ENCODE measurements at regions not wholly inside any gene's neighbourhood (a gene's known extent, or its start where the extent isn't known, plus 50 kb on each side); places are given as distances from the start of the nearest gene placed in this dataset.
A peak's percentile ranks its signal among the peaks of the same experiment; 100 is the strongest.

GRCh38 chr13:40061466-40062450 lies 406.3 kb downstream of the COG6 start:
- POLR2A ChIA-PET: no interaction called here
- TF ChIP-seq, protein P1, sequence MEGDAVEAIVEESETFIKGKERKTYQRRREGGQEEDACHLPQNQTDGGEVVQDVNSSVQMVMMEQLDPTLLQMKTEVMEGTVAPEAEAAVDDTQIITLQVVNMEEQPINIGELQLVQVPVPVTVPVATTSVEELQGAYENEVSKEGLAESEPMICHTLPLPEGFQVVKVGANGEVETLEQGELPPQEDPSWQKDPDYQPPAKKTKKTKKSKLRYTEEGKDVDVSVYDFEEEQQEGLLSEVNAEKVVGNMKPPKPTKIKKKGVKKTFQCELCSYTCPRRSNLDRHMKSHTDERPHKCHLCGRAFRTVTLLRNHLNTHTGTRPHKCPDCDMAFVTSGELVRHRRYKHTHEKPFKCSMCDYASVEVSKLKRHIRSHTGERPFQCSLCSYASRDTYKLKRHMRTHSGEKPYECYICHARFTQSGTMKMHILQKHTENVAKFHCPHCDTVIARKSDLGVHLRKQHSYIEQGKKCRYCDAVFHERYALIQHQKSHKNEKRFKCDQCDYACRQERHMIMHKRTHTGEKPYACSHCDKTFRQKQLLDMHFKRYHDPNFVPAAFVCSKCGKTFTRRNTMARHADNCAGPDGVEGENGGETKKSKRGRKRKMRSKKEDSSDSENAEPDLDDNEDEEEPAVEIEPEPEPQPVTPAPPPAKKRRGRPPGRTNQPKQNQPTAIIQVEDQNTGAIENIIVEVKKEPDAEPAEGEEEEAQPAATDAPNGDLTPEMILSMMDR (IDR thresholded peaks at IDR 0.05; ENCODE audit: insufficient read depth, low read depth, low read length): no peak

GRCh38 chr13:40063278-40063698 lies 407.8 kb downstream of the COG6 start:
- Histone ChIP-seq H3K27me3 (ENCODE audit: control insufficient read depth, insufficient read depth, low read length) (no peaks in the 10 kb centered on the region), H3K4me3 (ENCODE audit: low read depth, low read length) (no peak overlapping the region), H3K36me3 (ENCODE audit: control insufficient read depth, insufficient read depth, low read length) (no peaks in the 10 kb centered on the region)
- ChIA-PET CTCF (interaction anchor here (0.6 to 1.6 kb wide), 2 partner anchors 121 to 153 kb away, joined by 3 read pairs; no protein-coding TSS in a partner anchor), POLR2A (no interaction called here)
- TF ChIP-seq, protein P1 (IDR thresholded peaks at IDR 0.05; ENCODE audit: insufficient read depth, low read depth, low read length): no peak
- no peak for DNase-seq (ENCODE audit: low read depth)

More at GRCh38 chr13:40061466-40062450, 406.3 kb downstream of the COG6 start:
- Histone ChIP-seq H3K36me3 (ENCODE audit: control insufficient read depth, insufficient read depth, low read length) (no peaks in the 10 kb centered on the region), H3K27me3 (ENCODE audit: control insufficient read depth, insufficient read depth, low read length) (no peaks in the 10 kb centered on the region), H3K4me3 (ENCODE audit: low read depth, low read length) (no peak overlapping the region)
- no peak for DNase-seq (ENCODE audit: low read depth)
- CTCF ChIA-PET: interaction anchor here (0.6 to 1.1 kb wide), 4 partner anchors 8 to 638 kb away, joined by 3 to 4 read pairs (median 3); no protein-coding TSS in a partner anchor

GRCh38 chr13:40063703-40064102 lies 408.2 kb downstream of the COG6 start:
- TF ChIP-seq, protein P1 (IDR thresholded peaks at IDR 0.05; ENCODE audit: insufficient read depth, low read depth, low read length): no peak
- no peaks in the 10 kb centered on the region for H3K27me3 ChIP-seq (ENCODE audit: control insufficient read depth, insufficient read depth, low read length)
- CTCF ChIA-PET: interaction anchor here (0.6 to 1.6 kb wide), 2 partner anchors 121 to 153 kb away, joined by 3 read pairs; no protein-coding TSS in a partner anchor
- no peak for DNase-seq (ENCODE audit: low read depth)
- H3K36me3 ChIP-seq (ENCODE audit: control insufficient read depth, insufficient read depth, low read length): no peaks in the 10 kb centered on the region
- no peak overlapping the region for H3K4me3 ChIP-seq (ENCODE audit: low read depth, low read length)
- POLR2A ChIA-PET: no interaction called here

- TF ChIP-seq, protein P1 (IDR thresholded peaks at IDR 0.05; ENCODE audit: insufficient read depth, low read depth, low read length): no peak
- Histone ChIP-seq H3K4me3 (ENCODE audit: low read depth, low read length) (no peak overlapping the region), H3K36me3 (ENCODE audit: control insufficient read depth, insufficient read depth, low read length) (no peaks in the 10 kb centered on the region), H3K27me3 (ENCODE audit: control insufficient read depth, insufficient read depth, low read length) (no peaks in the 10 kb centered on the region)
- CTCF ChIA-PET: interaction anchor here (1.3 to 5.8 kb wide), 4 partner anchors 9 to 615 kb away, joined by 3 to 105 read pairs (median 4); no protein-coding TSS in a partner anchor
- POLR2A ChIA-PET: no interaction called here
- peak; percentile 30 for DNase-seq (ENCODE audit: low read depth)
These were observed 409.0 kb downstream of the COG6 start for GRCh38 chr13:40064154-40065097.
